GM21717 (cell line): ENCODE measurements at regions not wholly inside any gene's neighbourhood (a gene's known extent, or its start where the extent isn't known, plus 50 kb on each side); places are given as distances from the start of the nearest gene placed in this dataset.
"Not testable (repeated sequence)": the region's sequence is repeated elsewhere in the genome, so short reads cannot be mapped to it uniquely, and the experiment has no call there.

Experiments
- ATAC-seq: cut with Tn5 transposase; IDR thresholded peaks from one replicate; pipeline ENCODE4 v1.9.1; 2021; ENCODE audit warnings: mild to moderate bottlenecking, moderate library complexity; ENCODE audit not compliant: unreplicated experiment

DNA sequence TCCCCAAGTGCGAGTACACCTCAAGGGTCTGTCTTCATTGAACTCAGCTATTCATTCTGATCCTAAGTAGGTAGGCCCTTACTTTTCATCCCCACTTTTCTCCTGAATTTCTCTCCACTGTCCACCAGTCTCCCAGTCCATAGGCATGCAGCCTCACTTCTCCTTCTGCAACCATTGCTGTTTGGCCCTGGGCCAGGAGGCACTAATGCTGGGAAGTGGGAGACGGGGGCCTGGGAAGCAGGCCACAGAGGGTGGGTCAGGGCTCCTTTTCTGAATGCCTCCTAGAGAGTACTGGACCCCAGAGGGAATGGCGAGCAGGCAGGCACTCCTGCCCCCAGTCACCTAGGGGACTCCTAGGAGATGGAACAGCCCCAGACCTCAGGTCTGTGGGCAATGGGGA, 203.5 kb upstream of the RPL34 start:
- ATAC-seq, result no peak

DNA sequence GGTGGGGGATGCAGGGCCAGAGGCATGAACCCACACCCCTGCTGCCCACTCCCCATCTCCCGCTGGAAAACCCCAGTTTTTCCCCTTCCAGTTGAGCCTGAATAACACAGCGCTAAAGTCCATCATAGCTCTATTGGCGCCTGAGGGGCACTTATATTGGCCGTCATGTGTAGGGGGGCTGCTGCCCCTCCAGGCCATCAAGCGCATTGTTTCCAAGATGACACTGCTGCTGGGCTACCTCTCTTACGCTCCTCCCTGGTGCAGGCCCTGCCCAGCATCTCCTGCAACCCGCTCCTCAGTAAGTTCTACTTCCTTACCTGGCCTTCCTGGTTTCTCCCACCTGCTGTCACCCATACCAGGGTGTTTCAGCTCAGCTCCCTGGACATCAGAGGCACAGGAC, 205.0 kb upstream of the RPL34 start:
- no peak for ATAC-seq

- ATAC-seq, result no peak
Measured at GRCh38 chr4:108411836-108412235, 208.5 kb upstream of the RPL34 start.

DNA sequence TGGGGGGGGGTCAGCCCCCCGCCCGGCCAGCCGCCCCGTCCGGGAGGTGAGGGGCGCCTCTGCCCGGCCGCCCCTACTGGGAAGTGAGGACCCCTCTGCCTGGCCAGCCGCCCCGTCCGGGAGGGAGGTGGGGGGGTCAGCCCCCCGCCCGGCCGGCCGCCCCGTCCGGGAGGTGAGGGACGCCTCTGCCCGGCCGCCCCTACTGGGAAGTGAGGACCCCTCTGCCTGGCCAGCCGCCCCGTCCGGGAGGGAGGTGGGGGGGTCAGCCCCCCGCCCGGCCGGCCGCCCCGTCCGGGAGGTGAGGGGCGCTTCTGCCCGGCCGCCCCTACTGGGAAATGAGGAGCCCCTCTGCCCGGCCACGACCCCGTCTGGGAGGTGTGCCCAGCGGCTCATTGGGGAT, 210.7 kb upstream of the RPL34 start:
- not testable (repeated sequence) for ATAC-seq

- no peak for ATAC-seq
Measured at GRCh38 chr4:108405586-108405985, 214.8 kb upstream of the RPL34 start.

GRCh38 chr4:108400309-108400708, 220.1 kb upstream of the RPL34 start:
- ATAC-seq, result no peak

GRCh38 chr4:108399610-108400265, 220.6 kb upstream of the RPL34 start:
- no peak for ATAC-seq

DNA sequence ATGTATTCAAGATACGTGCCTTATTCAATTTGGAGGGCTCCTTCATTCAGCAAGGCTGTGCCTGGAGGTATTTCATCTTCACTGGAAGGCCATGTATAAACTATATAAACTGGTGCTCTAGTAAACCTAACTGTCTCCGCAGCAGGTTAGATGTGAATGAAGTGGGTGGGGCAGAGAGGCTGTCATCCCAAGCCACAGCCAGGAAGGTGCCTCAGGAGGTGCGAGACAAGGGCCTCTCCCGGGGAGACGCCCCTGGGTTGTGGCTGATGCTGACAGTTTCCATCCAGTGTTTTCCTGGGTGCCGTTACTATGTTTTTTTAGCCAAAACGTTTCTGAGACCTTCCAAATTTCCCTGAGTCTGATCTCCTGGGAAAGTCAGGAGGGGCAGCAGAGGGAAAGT, 221.5 kb upstream of the RPL34 start:
- no peak for ATAC-seq

DNA sequence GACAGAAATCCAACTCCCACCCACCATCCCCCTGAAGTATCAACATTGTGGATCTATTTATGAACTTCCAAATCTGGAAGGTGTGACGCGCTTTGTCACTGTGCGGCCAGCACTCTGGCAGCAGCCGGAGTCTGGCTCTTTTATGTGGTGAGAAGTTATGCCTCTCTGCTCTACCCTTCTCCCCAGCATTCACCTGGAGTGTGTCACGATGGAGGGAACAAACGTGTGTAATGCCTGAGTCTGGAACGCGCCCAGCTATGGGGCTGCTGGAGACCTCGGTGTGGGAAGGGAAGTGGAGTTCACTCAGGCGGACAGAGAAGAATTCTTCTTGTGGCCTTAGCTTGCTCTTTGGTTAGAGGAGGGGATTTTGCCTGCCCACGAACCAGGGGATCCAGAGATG, 222.1 kb upstream of the RPL34 start:
- no peak for ATAC-seq

- no peak for ATAC-seq
Measured at GRCh38 chr4:108397850-108398249, 222.5 kb upstream of the RPL34 start.

DNA sequence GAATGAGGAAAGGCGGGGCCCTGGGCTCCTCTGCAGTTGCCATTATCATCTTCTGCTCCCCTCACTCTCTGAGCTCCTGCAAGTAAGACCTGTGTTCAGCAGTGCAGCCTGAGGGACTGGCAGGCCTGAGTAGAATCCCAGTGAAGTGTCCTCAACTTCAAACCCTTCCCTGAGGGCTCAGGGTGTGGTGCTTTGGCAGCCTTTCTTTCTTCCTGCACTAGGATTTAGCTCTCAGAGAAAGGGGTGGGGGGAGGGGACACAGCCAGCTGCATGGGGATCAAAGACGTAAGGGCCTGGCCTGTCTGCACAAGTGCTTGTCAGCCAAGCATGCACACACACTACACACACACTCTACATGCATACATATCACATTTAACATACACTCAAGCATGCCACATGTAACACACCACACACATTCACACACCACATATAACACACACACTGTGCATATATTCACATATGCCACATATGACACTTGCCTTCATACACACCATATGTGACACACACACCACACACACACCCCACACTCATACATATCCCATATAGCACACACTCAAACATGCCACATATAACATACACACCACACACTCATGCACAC, 223.4 kb upstream of the RPL34 start:
- ATAC-seq, result no peak

GRCh38 chr4:108395786-108396185, 224.6 kb upstream of the RPL34 start:
- ATAC-seq, result no peak

GRCh38 chr4:108393890-108394472, 225.2 kb upstream of the LEF1 start:
- no peak for ATAC-seq

- no peak for ATAC-seq
Measured at GRCh38 chr4:108391701-108392455, 223.1 kb upstream of the LEF1 start.

DNA sequence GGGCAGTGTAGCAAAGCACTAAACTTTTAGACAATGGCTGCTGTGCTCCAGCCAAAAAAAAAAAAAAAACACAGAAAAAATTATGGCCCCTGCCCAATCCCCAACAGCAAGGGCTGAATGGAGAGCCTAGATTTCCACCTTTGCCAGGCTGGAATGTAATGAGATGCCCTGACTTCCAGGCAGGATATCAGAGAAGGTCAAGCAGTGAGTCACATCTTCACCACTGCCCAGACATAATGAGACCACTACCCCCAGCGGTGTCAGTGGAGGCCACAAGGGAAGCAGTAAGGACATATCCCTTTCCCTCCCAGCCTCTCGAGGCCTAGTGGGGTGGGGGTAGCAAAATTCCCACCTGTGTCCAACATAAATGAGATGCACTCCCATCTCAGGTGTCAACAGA, 216.3 kb upstream of the LEF1 start:
- no peak for ATAC-seq

DNA sequence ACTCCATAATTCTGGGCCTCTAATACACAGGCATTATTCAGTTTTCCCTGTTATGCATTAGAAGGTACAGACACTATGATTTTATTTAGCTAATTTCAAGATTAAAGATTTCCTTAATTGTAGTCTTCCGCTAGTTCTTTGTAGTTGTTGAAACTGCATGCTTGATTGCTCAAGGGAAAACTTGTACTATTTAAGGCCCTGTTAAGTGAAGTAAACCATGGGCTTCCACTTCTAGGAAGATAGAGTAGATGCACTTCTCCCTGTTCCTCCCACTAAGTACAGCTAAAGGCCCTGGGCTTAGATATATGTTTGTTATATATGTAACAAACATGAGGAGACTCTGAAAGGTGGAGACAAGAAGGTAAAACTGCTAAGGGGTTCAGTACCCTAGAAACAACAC, 215.8 kb upstream of the LEF1 start:
- no peak for ATAC-seq

GRCh38 chr4:108383157-108383556, 214.4 kb upstream of the LEF1 start:
- no peak for ATAC-seq

DNA sequence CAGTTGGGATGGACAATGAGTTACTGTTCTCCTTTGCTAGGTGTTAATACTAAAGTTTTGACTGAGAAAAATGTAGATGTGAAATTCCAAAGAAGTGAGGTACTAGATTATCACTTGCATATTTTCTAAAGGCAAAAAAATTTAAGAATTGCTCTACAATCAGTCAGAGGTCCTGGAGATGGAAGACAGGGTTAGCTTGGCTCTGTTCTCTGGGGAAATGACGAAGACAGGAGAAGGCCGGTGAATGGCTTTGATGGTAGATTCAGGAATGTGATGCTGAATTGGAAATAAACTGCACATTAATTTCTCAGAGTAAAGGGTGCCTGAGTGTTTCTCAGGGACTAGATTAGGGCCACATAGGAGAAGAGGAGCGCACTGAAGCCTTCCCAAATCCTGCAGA, 214.0 kb upstream of the LEF1 start:
- ATAC-seq, result no peak

DNA sequence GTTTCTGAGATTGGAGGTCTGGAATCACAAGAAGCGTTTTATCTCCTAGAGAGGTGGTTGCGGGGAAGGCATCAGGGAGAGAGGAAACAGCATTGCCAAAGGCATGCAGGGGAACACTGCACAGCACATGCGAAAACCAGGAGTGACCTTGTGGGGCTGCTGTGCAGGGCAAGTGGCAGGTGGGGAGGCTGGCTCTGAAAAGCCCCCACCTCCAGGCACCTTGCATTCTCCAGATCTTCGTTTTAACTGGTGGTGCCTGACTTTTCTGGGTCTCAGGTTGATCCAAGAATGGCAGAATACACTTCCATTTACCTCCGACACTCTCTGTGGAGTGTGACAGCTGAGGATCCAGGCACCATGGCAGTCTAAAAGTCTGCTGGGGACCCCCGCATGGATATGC, 209.4 kb upstream of the LEF1 start:
- ATAC-seq, result no peak

DNA sequence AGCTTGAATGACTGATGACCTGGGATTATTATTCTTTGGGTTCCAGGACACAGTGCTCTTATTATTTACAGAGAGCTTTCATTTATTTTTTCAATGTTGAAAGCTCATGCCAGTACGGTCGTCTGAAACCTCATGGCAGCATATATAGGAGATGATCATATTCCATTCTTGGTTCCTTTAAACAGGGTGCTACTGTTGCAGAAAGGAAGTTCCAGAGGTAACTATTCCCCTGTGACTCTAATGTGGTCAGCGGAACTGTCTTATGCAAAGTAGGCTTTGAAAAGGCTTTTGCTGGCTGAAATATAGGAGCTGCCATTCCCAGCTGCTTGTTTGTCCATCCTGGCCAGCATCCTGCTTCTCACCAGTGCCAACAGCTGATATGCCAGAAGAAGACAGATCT, 208.3 kb upstream of the LEF1 start:
- ATAC-seq, result no peak

DNA sequence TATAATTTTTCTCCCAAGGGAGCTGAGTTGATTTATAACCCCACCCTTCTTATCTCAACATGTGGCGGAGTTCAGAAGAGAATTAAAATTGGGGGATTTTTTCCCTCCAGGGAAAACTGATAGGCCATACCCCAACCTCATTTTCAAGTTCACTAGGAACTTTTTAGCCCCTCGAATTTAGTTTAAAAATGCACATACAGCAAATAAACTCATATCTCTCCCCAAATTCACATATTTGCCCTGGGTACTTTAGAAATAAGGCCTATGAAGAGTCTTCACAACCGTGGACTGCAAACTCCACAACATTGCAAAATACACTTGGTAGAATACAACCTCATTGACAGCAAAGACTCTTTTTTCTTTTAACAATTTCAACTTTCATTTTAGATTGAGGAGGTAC, 206.7 kb upstream of the LEF1 start:
- no peak for ATAC-seq

GRCh38 chr4:108372681-108373080, 203.9 kb upstream of the LEF1 start:
- no peak for ATAC-seq
